Ishikawa (cell line): ENCODE measurements at regions not wholly inside any gene's neighbourhood (a gene's known extent, or its start where the extent isn't known, plus 50 kb on each side); places are given as distances from the start of the nearest gene placed in this dataset.

Experiments
- CEBPB ChIP-seq: IDR thresholded peaks from 2 replicates; pipeline ENCODE4 v1.6.1; 2012
- CREB1 ChIP-seq: IDR thresholded peaks from 2 replicates; pipeline ENCODE4 v1.6.1; 2012; ENCODE audit warnings: low read depth
- EGR1 ChIP-seq: IDR thresholded peaks from 2 replicates; pipeline ENCODE4 v1.6.1; 2012
- EP300 ChIP-seq: IDR thresholded peaks from 2 replicates; pipeline ENCODE4 v1.6.1; 2012; ENCODE audit warnings: borderline replicate concordance
- FOXM1 ChIP-seq: IDR thresholded peaks from 2 replicates; pipeline ENCODE4 v1.6.1; 2012; ENCODE audit warnings: low read depth, borderline replicate concordance
- NFIC ChIP-seq: IDR thresholded peaks from 2 replicates; pipeline ENCODE4 v1.6.1; 2012
- RAD21 ChIP-seq: IDR thresholded peaks from 2 replicates; pipeline ENCODE4 v1.6.1; 2012; ENCODE audit warnings: low read depth
- TAF1 ChIP-seq: IDR thresholded peaks from 2 replicates; pipeline ENCODE4 v1.6.1; 2012; ENCODE audit warnings: low read depth, mild to moderate bottlenecking
- TCF12 ChIP-seq: IDR thresholded peaks from 2 replicates; pipeline ENCODE4 v1.6.1; 2012; ENCODE audit warnings: low read depth
- TEAD4 ChIP-seq: IDR thresholded peaks from 2 replicates; pipeline ENCODE4 v1.6.1; 2012
- YY1 ChIP-seq: IDR thresholded peaks from 2 replicates; pipeline ENCODE4 v1.6.1; 2012; ENCODE audit warnings: low read depth
- ZBTB7A ChIP-seq: IDR thresholded peaks from 2 replicates; pipeline ENCODE4 v1.6.1; 2012; ENCODE audit warnings: low read depth
- TF ChIP-seq, protein P1 (sequence below): IDR thresholded peaks from 2 replicates; pipeline ENCODE4 v1.6.1; 2012
- TF ChIP-seq, protein P2 (sequence below): IDR thresholded peaks from 2 replicates; pipeline ENCODE4 v1.6.1; 2012
- TF ChIP-seq, protein P3 (sequence below): IDR thresholded peaks from 2 replicates; pipeline ENCODE4 v1.6.1; 2012; ENCODE audit warnings: low read depth, mild to moderate bottlenecking

DNA sequence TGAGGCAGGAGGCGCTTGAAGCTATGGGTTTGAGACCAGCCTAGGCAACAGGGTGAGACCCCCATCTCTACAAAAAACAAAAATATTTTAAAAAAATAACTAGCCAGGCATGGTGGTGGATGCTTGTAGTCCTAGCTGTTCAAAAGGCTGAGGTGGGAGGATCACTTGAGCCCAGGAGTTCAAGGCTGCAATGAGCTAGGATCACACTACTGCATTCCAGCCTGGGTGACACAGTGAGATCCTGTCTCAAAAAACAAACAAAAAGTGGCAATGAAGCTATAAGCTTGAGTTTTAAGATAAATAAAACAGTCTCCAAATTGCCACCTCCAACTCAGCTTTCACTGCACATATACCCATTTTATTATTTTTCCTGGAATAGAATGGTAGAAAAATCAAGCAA, 281.3 kb downstream of the IPMK start:
- no peak for TF ChIP-seq YY1
- TF ChIP-seq, protein P1, sequence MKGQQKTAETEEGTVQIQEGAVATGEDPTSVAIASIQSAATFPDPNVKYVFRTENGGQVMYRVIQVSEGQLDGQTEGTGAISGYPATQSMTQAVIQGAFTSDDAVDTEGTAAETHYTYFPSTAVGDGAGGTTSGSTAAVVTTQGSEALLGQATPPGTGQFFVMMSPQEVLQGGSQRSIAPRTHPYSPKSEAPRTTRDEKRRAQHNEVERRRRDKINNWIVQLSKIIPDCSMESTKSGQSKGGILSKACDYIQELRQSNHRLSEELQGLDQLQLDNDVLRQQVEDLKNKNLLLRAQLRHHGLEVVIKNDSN: no peak
- no peak for TF ChIP-seq TCF12
- no peak for TF ChIP-seq NFIC
- TF ChIP-seq RAD21: no peak
- no peak for TF ChIP-seq CEBPB
- TF ChIP-seq FOXM1: no peak
- no peak for TF ChIP-seq CREB1
- no peak for TF ChIP-seq ZBTB7A
- TF ChIP-seq TAF1: no peak
- TF ChIP-seq EP300: no peak
- TF ChIP-seq, protein P2, sequence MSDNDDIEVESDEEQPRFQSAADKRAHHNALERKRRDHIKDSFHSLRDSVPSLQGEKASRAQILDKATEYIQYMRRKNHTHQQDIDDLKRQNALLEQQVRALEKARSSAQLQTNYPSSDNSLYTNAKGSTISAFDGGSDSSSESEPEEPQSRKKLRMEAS: no peak
- TF ChIP-seq, protein P3, sequence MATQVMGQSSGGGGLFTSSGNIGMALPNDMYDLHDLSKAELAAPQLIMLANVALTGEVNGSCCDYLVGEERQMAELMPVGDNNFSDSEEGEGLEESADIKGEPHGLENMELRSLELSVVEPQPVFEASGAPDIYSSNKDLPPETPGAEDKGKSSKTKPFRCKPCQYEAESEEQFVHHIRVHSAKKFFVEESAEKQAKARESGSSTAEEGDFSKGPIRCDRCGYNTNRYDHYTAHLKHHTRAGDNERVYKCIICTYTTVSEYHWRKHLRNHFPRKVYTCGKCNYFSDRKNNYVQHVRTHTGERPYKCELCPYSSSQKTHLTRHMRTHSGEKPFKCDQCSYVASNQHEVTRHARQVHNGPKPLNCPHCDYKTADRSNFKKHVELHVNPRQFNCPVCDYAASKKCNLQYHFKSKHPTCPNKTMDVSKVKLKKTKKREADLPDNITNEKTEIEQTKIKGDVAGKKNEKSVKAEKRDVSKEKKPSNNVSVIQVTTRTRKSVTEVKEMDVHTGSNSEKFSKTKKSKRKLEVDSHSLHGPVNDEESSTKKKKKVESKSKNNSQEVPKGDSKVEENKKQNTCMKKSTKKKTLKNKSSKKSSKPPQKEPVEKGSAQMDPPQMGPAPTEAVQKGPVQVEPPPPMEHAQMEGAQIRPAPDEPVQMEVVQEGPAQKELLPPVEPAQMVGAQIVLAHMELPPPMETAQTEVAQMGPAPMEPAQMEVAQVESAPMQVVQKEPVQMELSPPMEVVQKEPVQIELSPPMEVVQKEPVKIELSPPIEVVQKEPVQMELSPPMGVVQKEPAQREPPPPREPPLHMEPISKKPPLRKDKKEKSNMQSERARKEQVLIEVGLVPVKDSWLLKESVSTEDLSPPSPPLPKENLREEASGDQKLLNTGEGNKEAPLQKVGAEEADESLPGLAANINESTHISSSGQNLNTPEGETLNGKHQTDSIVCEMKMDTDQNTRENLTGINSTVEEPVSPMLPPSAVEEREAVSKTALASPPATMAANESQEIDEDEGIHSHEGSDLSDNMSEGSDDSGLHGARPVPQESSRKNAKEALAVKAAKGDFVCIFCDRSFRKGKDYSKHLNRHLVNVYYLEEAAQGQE: no peak
- TF ChIP-seq TEAD4: no peak
- TF ChIP-seq EGR1: no peak

DNA sequence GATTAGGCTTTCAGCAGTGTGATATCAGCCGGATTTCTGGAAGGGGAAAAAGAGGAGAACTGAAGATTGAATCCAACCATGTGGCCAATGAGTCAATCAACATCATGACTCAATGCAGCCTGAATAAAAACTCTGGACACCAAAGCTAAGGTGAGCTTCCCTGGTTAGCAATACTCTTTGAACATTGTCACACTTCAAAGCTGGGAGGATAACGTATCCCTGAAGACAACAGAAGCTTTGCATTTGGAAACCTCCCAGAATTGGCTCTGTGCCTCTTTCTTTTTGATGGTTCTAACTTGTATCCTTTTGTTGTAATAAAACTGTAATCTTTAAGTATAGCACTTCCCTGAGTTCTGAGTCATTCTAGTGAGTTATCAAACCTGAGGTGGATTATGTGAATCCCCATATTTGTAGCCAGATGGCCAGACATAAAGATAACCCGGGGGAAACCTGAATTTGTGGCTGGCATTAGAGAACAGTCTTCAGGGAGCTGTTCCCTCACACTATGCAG, 284.4 kb downstream of the IPMK start:
- TF ChIP-seq CEBPB (no peak), RAD21 (no peak), YY1 (no peak), EGR1 (no peak), ZBTB7A (no peak), TEAD4 (no peak), CREB1 (no peak), TCF12 (no peak)
- TF ChIP-seq, protein P1: no peak

DNA sequence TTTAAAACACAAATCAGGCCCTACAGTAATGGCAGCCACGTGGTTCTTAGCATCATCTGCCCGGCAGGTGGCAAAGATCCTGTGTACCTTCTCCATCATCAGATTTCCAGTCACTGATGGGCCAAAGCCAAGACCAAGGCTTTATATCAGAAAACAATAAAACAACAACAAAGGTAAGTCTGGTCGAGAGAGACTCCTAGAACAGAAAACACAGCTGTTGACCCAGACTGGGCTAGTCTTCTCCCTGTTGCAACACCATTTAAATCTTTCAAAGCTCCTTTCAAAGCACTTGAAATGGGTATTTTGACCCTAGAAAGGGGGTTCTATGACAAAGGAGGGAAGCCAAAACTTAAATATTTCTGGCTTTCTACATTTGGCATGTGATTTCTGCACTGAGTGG, 285.6 kb downstream of the IPMK start:
- TF ChIP-seq TEAD4 (no peak), CREB1 (no peak), FOXM1 (no peak), ZBTB7A (no peak), TCF12 (no peak), CEBPB (no peak), YY1 (no peak), EP300 (no peak), RAD21 (no peak), NFIC (no peak)
- TF ChIP-seq, protein P2: no peak
- TF ChIP-seq, protein P1: no peak

DNA sequence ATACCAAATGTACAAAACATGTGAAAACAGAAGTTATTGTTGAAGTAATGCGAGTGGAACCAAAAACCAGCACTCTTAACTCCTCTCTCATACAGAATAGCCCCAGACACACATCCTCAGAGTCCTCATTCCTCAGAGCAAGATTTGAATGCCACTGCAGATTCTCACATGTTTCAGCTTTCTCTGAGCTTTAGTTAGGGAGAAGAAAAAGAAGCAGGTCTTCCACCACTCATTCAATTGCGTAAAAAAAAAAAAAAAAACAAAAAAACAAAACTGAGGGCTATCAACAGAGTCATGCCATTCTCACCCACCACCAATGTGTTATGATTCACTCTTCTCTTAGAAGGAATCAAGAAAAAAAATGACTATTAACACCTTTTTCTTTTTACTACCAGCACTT, 287.7 kb downstream of the IPMK start:
- TF ChIP-seq FOXM1: no peak
- TF ChIP-seq, protein P3: no peak
- TF ChIP-seq, protein P2: no peak
- TF ChIP-seq RAD21: no peak
- no peak for TF ChIP-seq TAF1
- no peak for TF ChIP-seq TEAD4
- TF ChIP-seq CREB1: no peak
- no peak for TF ChIP-seq EGR1
- no peak for TF ChIP-seq NFIC
- no peak for TF ChIP-seq TCF12
- no peak for TF ChIP-seq YY1
- no peak for TF ChIP-seq ZBTB7A
- TF ChIP-seq CEBPB: no peak
- no peak for TF ChIP-seq EP300
- TF ChIP-seq, protein P1: no peak

DNA sequence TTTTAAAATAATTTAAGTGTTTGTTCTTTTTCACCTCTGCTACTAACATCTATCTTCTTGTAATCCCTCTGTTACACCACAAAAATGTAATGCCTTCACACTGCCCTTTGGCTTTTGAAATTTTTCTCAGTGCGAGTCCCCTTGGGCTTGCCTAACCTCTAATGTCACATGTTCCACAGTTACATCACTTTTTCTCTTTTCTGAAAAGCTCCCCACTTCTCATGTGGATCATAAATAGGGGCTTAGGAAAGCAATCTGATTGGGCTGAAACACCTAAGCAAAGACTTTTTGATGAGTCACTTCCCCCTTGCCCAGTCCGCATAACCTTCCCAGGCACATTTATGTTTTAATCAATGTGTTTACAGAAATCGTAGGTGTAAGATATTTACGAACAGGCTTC, 288.2 kb downstream of the IPMK start:
- TF ChIP-seq, protein P3: no peak
- TF ChIP-seq RAD21: no peak
